NCI-H1417 (cell line): ENCODE measurements at regions not wholly inside any gene's neighbourhood (a gene's known extent, or its start where the extent isn't known, plus 50 kb on each side); places are given as distances from the start of the nearest gene placed in this dataset.
"Not testable (repeated sequence)": the region's sequence is repeated elsewhere in the genome, so short reads cannot be mapped to it uniquely, and the experiment has no call there.

ENCODE experiments used
- DNase-seq, 3 experiments: peaks; one replicate each; lab custom pipeline; 2025; lab: John Stamatoyannopoulos, UW

DNA sequence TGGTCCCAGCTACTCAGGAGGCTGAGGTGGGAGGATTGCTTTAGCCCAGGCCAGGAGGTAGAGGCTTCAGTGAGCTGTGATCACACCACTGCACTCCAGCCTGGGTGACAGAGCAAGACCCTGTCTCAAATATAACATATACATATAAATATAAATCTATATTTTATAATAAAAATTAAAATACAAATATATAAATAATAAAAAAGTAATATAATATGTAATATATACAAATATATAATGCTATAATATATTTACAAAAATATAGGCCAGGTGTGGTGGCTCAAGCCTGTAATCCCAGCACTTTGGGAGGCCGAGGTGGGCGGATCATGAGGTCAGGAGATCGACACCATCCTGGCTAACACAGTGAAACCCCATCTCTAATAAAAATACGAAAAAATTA lies 131.4 kb downstream of the MFAP3L start:
- DNase-seq: not testable (repeated sequence)

GRCh38 chr4:169885893-169886292 lies 128.1 kb upstream of the HPF1 start:
- DNase-seq: no peak

- no peak for DNase-seq
These were observed 124.0 kb upstream of the HPF1 start for GRCh38 chr4:169881769-169882168.

- DNase-seq: peak in 1 of 3 experiments; percentile 5
These were observed 112.8 kb upstream of the HPF1 start for GRCh38 chr4:169870507-169870906.

DNA sequence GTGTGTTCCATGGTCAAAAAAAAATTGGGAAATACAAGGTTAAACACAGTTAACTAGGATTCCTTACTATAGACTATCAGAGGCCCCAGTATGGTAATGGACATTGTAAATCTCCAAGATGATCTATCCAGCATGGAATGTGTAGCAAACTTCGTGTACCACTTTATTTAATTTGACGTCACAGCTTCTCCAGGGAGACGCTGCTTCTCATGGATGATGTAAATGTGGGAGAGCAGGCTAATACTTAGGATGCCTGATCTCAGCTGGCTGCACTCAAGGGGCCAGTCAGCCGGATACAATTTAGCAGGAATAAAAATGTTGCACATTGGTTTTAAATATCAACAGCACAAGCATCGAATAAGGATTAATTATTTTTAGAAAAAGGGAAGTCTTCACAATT lies 111.7 kb upstream of the HPF1 start:
- no peak for DNase-seq

GRCh38 chr4:169861593-169861992 lies 103.8 kb upstream of the HPF1 start:
- DNase-seq: peak in 1 of 3 experiments; percentile 66

GRCh38 chr4:169859366-169860216 lies 101.8 kb upstream of the HPF1 start:
- DNase-seq: no peak

- peak in 2 of 3 experiments; percentile 7 to 20 for DNase-seq
These were observed 96.3 kb upstream of the HPF1 start for GRCh38 chr4:169854090-169854489.

- no peak for DNase-seq
These were observed 94.7 kb upstream of the HPF1 start for GRCh38 chr4:169852481-169852880.

- no peak for DNase-seq
These were observed 94.0 kb upstream of the HPF1 start for GRCh38 chr4:169851750-169852149.

DNA sequence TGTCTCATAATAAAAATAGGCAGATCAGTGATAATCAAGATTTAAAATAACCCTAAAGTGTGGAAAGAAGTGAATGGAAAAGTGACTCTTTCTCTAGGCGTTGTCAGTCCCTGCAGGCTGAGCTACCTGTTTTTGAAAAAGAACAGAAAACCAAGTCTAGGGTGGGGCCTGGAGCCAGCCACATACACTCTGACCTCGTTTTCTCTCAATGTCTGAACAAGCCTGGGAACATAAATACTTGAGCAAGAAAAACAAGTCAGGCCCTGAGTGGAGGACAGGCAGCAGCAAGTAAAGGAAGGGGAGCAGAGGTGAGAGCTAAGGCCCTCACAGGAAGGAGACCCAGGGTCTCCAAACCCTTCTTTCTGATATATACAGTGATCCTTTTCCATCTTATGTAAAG lies 91.7 kb upstream of the HPF1 start:
- DNase-seq: no peak

GRCh38 chr4:169848018-169848417 lies 90.3 kb upstream of the HPF1 start:
- DNase-seq: no peak

- DNase-seq: no peak
These were observed 89.4 kb upstream of the HPF1 start for GRCh38 chr4:169847171-169847570.

GRCh38 chr4:169846396-169846795 lies 88.7 kb upstream of the HPF1 start:
- no peak for DNase-seq

DNA sequence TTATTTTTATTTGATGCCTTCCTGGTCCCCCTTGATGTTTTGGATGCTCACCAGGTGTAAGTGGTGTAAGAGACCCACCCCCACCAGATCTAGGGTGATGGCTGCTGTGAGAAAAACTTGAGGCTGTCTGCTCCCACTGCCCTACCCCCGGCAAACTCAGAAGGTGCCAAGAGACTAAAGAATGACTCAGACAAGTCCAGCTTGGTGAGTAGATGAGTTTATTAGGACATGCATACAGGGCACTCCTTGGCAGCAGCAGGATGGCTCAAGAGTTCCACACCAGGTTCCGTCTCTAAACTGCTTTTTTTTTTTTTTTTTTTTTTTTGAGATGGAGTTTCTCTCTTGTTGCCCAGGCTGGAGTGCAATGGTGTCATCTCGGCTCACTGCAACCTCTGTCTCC lies 84.0 kb upstream of the HPF1 start:
- DNase-seq: no peak

DNA sequence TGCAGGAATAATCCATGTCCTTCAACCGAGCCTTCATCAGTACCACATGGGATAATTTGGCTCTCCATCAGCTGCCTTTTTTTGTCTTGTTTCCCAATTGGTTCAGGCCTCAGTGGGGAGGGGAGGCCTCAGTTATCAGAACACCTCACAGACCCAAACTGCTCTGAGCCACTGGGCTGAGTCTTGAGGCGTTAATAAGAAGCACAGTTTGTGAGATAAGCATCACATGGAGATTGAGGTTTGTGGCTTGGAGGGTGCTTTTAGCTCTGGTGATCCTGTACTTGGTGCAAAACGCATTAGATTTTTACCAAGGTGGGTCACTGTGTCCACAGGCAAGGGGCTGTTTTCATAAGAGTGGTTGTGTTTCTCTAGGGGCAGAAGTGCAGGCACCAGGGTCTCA lies 82.8 kb upstream of the HPF1 start:
- no peak for DNase-seq

DNA sequence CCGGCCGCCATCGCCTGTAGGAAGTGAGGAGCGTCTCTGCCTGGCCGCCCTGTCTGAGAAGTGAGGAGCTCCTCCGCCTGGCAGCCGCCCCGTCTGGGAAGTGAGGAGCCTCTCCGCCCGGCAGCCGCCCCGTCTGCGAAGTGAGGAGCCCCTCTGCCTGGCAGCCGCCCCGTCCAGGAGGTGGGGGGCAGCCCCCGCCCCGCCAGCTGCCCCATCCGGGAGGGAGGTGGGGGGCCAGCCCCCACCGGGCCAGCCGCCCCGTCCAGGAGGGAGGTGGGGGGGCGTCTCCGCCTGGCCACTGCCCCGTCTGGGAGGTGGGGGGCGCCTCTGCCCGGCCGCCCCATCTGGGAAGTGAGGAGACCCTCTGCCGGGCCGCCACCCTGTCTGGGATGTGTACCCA lies 70.6 kb upstream of the HPF1 start:
- not testable (repeated sequence) for DNase-seq

GRCh38 chr4:169826634-169827187 lies 69.0 kb upstream of the HPF1 start:
- DNase-seq: no peak

DNA sequence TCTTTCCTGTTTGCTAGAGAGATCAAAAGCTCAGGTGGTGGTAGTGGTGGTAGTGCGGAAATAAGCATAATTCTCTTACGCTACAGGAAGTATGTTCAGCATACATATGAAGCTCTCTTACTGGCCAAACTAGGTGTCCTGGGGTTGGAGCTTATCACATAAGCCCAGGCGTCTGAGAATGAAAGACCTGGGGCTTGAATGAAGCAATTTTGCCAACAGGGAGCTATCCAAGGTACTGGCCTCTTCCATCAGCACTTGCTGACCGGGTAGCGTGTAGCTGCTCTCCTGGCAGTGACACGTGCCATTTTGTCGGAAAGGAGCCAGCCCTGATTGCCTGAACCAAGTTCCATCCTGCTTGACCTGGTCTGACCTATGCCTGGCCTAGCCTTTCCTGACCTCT lies 65.9 kb upstream of the HPF1 start:
- no peak for DNase-seq

DNA sequence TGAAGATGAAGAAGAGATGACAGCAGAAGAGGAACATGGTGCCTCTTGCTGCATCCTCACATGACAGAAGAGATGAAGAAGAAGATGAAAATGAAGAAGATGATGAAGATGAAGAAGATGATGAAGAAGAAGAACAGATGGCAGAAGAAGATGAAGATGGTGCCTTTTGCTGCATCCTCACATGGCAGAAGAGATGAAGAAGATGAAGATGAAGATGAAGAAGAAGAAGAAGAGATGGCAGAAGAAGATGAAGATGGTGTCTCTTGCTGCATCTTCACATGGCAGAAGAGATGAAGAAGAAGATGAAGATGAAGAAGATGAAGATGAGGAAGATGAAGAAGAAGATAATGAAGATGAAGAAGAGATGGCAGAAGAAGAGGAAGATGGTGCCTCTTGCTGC lies 63.7 kb upstream of the HPF1 start:
- DNase-seq: no peak

GRCh38 chr4:169818063-169818679 lies 60.4 kb upstream of the HPF1 start:
- DNase-seq: no peak

DNA sequence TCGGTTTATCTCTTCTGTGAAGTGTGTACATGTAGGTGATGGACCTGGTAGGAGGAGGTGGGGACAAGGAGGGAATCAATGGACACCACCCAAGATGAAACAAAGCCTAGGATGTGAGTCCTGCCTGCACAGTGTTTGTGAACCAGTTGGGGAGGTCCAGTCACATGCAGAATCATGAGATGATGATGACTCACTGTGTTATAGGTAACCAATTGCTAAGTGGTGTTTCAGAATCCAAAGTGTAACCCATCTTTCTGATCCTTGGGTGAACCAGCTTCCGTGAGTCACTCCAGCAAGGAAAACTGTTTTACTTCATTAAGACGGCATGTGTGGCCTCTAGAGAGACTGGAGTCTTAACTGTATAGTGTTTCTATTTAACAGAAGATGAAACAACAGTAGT lies 57.9 kb upstream of the HPF1 start:
- no peak for DNase-seq

GRCh38 chr4:169811476-169811875 lies 53.7 kb upstream of the HPF1 start:
- DNase-seq: no peak
